SKM-1 (cell line): ENCODE measurements at regions not wholly inside any gene's neighbourhood (a gene's known extent, or its start where the extent isn't known, plus 50 kb on each side); places are given as distances from the start of the nearest gene placed in this dataset.
"Not testable (repeated sequence)": the region's sequence is repeated elsewhere in the genome, so short reads cannot be mapped to it uniquely, and the experiment has no call there.

Experiments used
- DNase-seq: peaks from one replicate; lab custom pipeline; 2025; ENCODE audit not compliant: unreplicated experiment; lab: John Stamatoyannopoulos, UW

- no peak for DNase-seq
Measured at GRCh38 chr5:124153588-124153987, 592.9 kb downstream of the ZNF608 start.

GRCh38 chr5:124148574-124148973 lies 597.9 kb downstream of the ZNF608 start:
- no peak for DNase-seq

GRCh38 chr5:124140060-124140459 lies 606.4 kb downstream of the ZNF608 start:
- DNase-seq = no peak

- no peak for DNase-seq
Measured at GRCh38 chr5:124139477-124139876, 607.0 kb downstream of the ZNF608 start.

- no peak for DNase-seq
Measured at GRCh38 chr5:124136609-124137008, 609.8 kb downstream of the ZNF608 start.

GRCh38 chr5:124134941-124135340 lies 611.5 kb downstream of the ZNF608 start:
- DNase-seq = no peak

- no peak for DNase-seq
Measured at GRCh38 chr5:124133406-124133805, 613.0 kb downstream of the ZNF608 start.

- no peak for DNase-seq
Measured at GRCh38 chr5:124132843-124133242, 613.6 kb downstream of the ZNF608 start.

GRCh38 chr5:124131466-124131865 lies 615.0 kb downstream of the ZNF608 start:
- DNase-seq = no peak

- DNase-seq = no peak
Measured at GRCh38 chr5:124130816-124131215, 615.6 kb downstream of the ZNF608 start.

GRCh38 chr5:124128867-124129266 lies 616.9 kb downstream of the CSNK1G3 start:
- no peak for DNase-seq

GRCh38 chr5:124126504-124127217 lies 614.7 kb downstream of the CSNK1G3 start:
- DNase-seq = no peak

- DNase-seq = no peak
Measured at GRCh38 chr5:124124711-124125229, 612.8 kb downstream of the CSNK1G3 start.

GRCh38 chr5:124121198-124121597 lies 609.2 kb downstream of the CSNK1G3 start:
- no peak for DNase-seq

- no peak for DNase-seq
Measured at GRCh38 chr5:124114911-124115310, 602.9 kb downstream of the CSNK1G3 start.

- no peak for DNase-seq
Measured at GRCh38 chr5:124111886-124112285, 599.9 kb downstream of the CSNK1G3 start.

GRCh38 chr5:124110942-124111341 lies 599.0 kb downstream of the CSNK1G3 start:
- DNase-seq = no peak

GRCh38 chr5:124105326-124105725 lies 593.3 kb downstream of the CSNK1G3 start:
- DNase-seq = no peak

- DNase-seq = no peak
Measured at GRCh38 chr5:124104821-124105220, 592.8 kb downstream of the CSNK1G3 start.

- DNase-seq = no peak
Measured at GRCh38 chr5:124104344-124104743, 592.4 kb downstream of the CSNK1G3 start.

- no peak for DNase-seq
Measured at GRCh38 chr5:124103671-124104070, 591.7 kb downstream of the CSNK1G3 start.

- not testable (repeated sequence) for DNase-seq
Measured at GRCh38 chr5:124103056-124103455, 591.1 kb downstream of the CSNK1G3 start.

GRCh38 chr5:124102486-124102885 lies 590.5 kb downstream of the CSNK1G3 start:
- no peak for DNase-seq
